ENCODE measurements at regions not wholly inside any gene's neighbourhood (a gene's known extent, or its start where the extent isn't known, plus 50 kb on each side); places are given as distances from the start of the nearest gene placed in this dataset.

DNA sequence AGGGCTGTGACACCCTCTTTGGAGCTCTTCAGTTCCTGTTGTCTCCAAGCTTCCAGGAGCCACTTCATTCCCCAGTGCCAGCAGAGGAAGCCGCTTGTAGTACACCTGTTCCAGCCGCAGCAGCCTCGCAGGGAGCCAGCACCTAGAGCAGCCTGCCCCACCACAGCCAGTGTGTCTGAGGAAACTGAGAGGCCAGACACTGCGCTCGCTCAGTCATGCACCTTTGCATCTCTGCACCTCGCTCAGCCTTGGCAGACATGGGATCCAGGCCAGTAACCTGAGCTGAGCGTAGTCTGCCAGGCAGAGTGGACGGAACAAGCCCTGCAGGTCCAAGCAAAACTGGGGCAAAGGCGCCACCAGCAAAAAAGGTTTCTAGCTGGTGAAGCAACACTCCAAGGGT is 1072.1 kb downstream of the JRKL start:
- intact Hi-C loops (cut with micrococcal nuclease; ENCODE audit: unreplicated experiment) = no loop called here
- POLR2A ChIA-PET = no interaction called here
- CTCF ChIA-PET = no interaction called here
- no peak for TF ChIP-seq BRCA1 (IDR thresholded peaks at IDR 0.05; ENCODE audit: low read depth, low read length)
- TF ChIP-seq DPF2 (IDR thresholded peaks at IDR 0.05) = no peak
- TF ChIP-seq CEBPB (IDR thresholded peaks at IDR 0.05; ENCODE audit: borderline replicate concordance in 1 of 2, low read depth in 2 of 2, low read length in 2 of 2) = no peak
- no peak for TF ChIP-seq RELA (IDR thresholded peaks at IDR 0.05; ENCODE audit: borderline replicate concordance, partially characterized antibody)
- TF ChIP-seq IKZF1 (conservative IDR thresholded peaks at IDR 0.05) = no peak
- no peak for TF ChIP-seq ZNF274 (IDR thresholded peaks at IDR 0.05; ENCODE audit: insufficient read depth, insufficient read length)
- no peak for TF ChIP-seq MTA3 (IDR thresholded peaks at IDR 0.05; ENCODE audit: borderline replicate concordance, low read length)
- TF ChIP-seq, protein P1, sequence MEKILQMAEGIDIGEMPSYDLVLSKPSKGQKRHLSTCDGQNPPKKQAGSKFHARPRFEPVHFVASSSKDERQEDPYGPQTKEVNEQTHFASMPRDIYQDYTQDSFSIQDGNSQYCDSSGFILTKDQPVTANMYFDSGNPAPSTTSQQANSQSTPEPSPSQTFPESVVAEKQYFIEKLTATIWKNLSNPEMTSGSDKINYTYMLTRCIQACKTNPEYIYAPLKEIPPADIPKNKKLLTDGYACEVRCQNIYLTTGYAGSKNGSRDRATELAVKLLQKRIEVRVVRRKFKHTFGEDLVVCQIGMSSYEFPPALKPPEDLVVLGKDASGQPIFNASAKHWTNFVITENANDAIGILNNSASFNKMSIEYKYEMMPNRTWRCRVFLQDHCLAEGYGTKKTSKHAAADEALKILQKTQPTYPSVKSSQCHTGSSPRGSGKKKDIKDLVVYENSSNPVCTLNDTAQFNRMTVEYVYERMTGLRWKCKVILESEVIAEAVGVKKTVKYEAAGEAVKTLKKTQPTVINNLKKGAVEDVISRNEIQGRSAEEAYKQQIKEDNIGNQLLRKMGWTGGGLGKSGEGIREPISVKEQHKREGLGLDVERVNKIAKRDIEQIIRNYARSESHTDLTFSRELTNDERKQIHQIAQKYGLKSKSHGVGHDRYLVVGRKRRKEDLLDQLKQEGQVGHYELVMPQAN (conservative IDR thresholded peaks at IDR 0.05) = no peak
- TF ChIP-seq, protein P2, sequence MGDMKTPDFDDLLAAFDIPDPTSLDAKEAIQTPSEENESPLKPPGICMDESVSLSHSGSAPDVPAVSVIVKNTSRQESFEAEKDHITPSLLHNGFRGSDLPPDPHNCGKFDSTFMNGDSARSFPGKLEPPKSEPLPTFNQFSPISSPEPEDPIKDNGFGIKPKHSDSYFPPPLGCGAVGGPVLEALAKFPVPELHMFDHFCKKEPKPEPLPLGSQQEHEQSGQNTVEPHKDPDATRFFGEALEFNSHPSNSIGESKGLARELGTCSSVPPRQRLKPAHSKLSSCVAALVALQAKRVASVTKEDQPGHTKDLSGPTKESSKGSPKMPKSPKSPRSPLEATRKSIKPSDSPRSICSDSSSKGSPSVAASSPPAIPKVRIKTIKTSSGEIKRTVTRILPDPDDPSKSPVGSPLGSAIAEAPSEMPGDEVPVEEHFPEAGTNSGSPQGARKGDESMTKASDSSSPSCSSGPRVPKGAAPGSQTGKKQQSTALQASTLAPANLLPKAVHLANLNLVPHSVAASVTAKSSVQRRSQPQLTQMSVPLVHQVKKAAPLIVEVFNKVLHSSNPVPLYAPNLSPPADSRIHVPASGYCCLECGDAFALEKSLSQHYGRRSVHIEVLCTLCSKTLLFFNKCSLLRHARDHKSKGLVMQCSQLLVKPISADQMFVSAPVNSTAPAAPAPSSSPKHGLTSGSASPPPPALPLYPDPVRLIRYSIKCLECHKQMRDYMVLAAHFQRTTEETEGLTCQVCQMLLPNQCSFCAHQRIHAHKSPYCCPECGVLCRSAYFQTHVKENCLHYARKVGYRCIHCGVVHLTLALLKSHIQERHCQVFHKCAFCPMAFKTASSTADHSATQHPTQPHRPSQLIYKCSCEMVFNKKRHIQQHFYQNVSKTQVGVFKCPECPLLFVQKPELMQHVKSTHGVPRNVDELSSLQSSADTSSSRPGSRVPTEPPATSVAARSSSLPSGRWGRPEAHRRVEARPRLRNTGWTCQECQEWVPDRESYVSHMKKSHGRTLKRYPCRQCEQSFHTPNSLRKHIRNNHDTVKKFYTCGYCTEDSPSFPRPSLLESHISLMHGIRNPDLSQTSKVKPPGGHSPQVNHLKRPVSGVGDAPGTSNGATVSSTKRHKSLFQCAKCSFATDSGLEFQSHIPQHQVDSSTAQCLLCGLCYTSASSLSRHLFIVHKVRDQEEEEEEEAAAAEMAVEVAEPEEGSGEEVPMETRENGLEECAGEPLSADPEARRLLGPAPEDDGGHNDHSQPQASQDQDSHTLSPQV (IDR thresholded peaks at IDR 0.05) = no peak
- TF ChIP-seq, protein P3, sequence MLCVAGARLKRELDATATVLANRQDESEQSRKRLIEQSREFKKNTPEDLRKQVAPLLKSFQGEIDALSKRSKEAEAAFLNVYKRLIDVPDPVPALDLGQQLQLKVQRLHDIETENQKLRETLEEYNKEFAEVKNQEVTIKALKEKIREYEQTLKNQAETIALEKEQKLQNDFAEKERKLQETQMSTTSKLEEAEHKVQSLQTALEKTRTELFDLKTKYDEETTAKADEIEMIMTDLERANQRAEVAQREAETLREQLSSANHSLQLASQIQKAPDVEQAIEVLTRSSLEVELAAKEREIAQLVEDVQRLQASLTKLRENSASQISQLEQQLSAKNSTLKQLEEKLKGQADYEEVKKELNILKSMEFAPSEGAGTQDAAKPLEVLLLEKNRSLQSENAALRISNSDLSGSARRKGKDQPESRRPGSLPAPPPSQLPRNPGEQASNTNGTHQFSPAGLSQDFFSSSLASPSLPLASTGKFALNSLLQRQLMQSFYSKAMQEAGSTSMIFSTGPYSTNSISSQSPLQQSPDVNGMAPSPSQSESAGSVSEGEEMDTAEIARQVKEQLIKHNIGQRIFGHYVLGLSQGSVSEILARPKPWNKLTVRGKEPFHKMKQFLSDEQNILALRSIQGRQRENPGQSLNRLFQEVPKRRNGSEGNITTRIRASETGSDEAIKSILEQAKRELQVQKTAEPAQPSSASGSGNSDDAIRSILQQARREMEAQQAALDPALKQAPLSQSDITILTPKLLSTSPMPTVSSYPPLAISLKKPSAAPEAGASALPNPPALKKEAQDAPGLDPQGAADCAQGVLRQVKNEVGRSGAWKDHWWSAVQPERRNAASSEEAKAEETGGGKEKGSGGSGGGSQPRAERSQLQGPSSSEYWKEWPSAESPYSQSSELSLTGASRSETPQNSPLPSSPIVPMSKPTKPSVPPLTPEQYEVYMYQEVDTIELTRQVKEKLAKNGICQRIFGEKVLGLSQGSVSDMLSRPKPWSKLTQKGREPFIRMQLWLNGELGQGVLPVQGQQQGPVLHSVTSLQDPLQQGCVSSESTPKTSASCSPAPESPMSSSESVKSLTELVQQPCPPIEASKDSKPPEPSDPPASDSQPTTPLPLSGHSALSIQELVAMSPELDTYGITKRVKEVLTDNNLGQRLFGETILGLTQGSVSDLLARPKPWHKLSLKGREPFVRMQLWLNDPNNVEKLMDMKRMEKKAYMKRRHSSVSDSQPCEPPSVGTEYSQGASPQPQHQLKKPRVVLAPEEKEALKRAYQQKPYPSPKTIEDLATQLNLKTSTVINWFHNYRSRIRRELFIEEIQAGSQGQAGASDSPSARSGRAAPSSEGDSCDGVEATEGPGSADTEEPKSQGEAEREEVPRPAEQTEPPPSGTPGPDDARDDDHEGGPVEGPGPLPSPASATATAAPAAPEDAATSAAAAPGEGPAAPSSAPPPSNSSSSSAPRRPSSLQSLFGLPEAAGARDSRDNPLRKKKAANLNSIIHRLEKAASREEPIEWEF (IDR thresholded peaks at IDR 0.05; ENCODE audit: insufficient replicate concordance, low read depth, low read length) = no peak
- TF ChIP-seq TAF1 (IDR thresholded peaks at IDR 0.05; ENCODE audit: borderline replicate concordance, low read depth, low read length) = no peak
- no peak for TF ChIP-seq SMAD5 (IDR thresholded peaks at IDR 0.05; ENCODE audit: low read depth)
- no peak for TF ChIP-seq EP300 (IDR thresholded peaks at IDR 0.05; ENCODE audit: borderline replicate concordance in 1 of 2, control insufficient read depth in 1 of 2, low read depth in 2 of 2, low read length in 2 of 2)
- TF ChIP-seq MEF2B (IDR thresholded peaks at IDR 0.05; ENCODE audit: partially characterized antibody, poor library complexity, severe bottlenecking) = no peak
- no peak for TF ChIP-seq POLR2AphosphoS5 (IDR thresholded peaks at IDR 0.05; ENCODE audit: low read length)

More for the DNA sequence above, 1072.1 kb downstream of the JRKL start:
- in situ Hi-C loops (cut with MboI) = no loop called here
- SMC1A ChIA-PET (ENCODE audit: uncharacterized antibody, unreplicated experiment) = no interaction called here
- no peaks in the 10 kb centered on the region for H4K20me1 ChIP-seq (ENCODE audit: control insufficient read depth, insufficient read depth)
- no peak for DNase-seq (ENCODE audit: low read depth, low spot score)
- BruUV-seq (replicated peaks) = no TSS peak
- 36% methylated on average over 8 of the region's 9 CpGs for WGBS (ENCODE audit: insufficient coverage, insufficient replicate concordance, low lambda C conversion rate, missing lambda C conversion rate)
- no peak for FAIRE-seq
- ATAC-seq = no peak
- H3K4me3 ChIP-seq = no peak overlapping the region
- no peaks in the 10 kb centered on the region for H3K36me3 ChIP-seq (ENCODE audit: control insufficient read depth in 2 of 2, insufficient read depth in 2 of 2, low read length in 1 of 2)
- H3K9ac ChIP-seq (ENCODE audit: control insufficient read depth, insufficient read depth, low read length) = no peak overlapping the region
- H3K27ac ChIP-seq (ENCODE audit: control insufficient read depth, insufficient read depth) = no peak overlapping the region
- H3K4me2 ChIP-seq (ENCODE audit: control insufficient read depth, insufficient read depth) = no peak overlapping the region
- H2AFZ ChIP-seq (ENCODE audit: control insufficient read depth, low read depth, low read length) = no peak overlapping the region
- H3K79me2 ChIP-seq (ENCODE audit: control insufficient read depth, insufficient read depth, low read length) = no peaks in the 10 kb centered on the region
- H3K4me1 ChIP-seq (ENCODE audit: control insufficient read depth, insufficient read depth, low read length) = no peaks in the 10 kb centered on the region
- H3K27me3 ChIP-seq (replicated peaks in 1 of 2; ENCODE audit: control insufficient read depth in 2 of 2, insufficient read depth in 2 of 2, low read length in 1 of 2) = no peaks in the 10 kb centered on the region
- H3K9me3 ChIP-seq (replicated peaks; ENCODE audit: control insufficient read depth, insufficient read depth, low read length) = no peaks in the 10 kb centered on the region
- RAD21 ChIA-PET (ENCODE audit: unreplicated experiment) = no interaction called here

All from GM12878 (cell line).